OCI-LY7 (cell line): ENCODE measurements at regions not wholly inside any gene's neighbourhood (a gene's known extent, or its start where the extent isn't known, plus 50 kb on each side); places are given as distances from the start of the nearest gene placed in this dataset.

ENCODE experiments used
- BruUV-seq: library from RNA; stranded (reverse); fragments of 400-500 nt; replicated peaks from 2 replicates; lab custom pipeline; 2021; lab: Mats Ljungman, UMichigan
- CTCF ChIA-PET: fragments of 300-600 bp; sonication (Branson Sonifier 250); formaldehyde crosslinking; loops from one replicate; lab custom pipeline; 2022; ENCODE audit warnings: antibody characterized with exemption; ENCODE audit not compliant: unreplicated experiment; lab: Charles Lee
- POLR2A ChIA-PET: fragments of 300-600 bp; sonication (Branson Sonifier 250); formaldehyde crosslinking; loops from one replicate; lab custom pipeline; 2022; ENCODE audit warnings: antibody characterized with exemption; lab: Charles Lee
- DNase-seq: peaks from one replicate; pipeline ENCODE4 v3.0.0-alpha.2; 2015; ENCODE audit warnings: low spot score
- H2AFZ ChIP-seq: fragments of 200-600 bp; sonication (generic), shearing (Covaris generic); 2 replicates; pipeline ENCODE4 v1.6.1; 2014; ENCODE audit warnings: mild to moderate bottlenecking, antibody characterized with exemption, low read length, moderate library complexity
- H3K27ac ChIP-seq: fragments of 200-600 bp; sonication (generic); 2 replicates; pipeline ENCODE4 v1.5.1; 2014; ENCODE audit warnings: mixed run types, low read depth, mild to moderate bottlenecking, moderate library complexity, low read length, inconsistent platforms; ENCODE audit not compliant: poor library complexity, severe bottlenecking
- H3K36me3 ChIP-seq: fragments of 200-600 bp; sonication (generic); 2 replicates; pipeline ENCODE4 v1.6.1; 2014; ENCODE audit warnings: mild to moderate bottlenecking, antibody characterized with exemption, low read length, moderate library complexity, mixed read lengths; ENCODE audit not compliant: insufficient read depth
- H3K4me1 ChIP-seq: fragments of 200-600 bp; sonication (generic); 2 replicates; pipeline ENCODE4 v1.5.1; 2014; ENCODE audit warnings: mild to moderate bottlenecking, low read length; ENCODE audit not compliant: insufficient read depth, poor library complexity, severe bottlenecking
- H3K4me2 ChIP-seq: fragments of 200-600 bp; sonication (generic); 2 replicates; pipeline ENCODE4 v1.6.1; 2014; ENCODE audit warnings: mild to moderate bottlenecking, low read length
- H3K4me3 ChIP-seq: fragments of 200-600 bp; sonication (generic); 2 replicates; pipeline ENCODE4 v1.5.1; 2014; ENCODE audit warnings: mild to moderate bottlenecking, low read depth, low read length; ENCODE audit not compliant: poor library complexity, severe bottlenecking
- H3K79me2 ChIP-seq: fragments of 200-600 bp; sonication (generic); 2 replicates; pipeline ENCODE4 v1.6.1; 2016; ENCODE audit warnings: low read depth, mild to moderate bottlenecking, low read length, moderate library complexity, mixed read lengths; ENCODE audit not compliant: insufficient read depth
- H3K9me2 ChIP-seq: fragments of 200-600 bp; sonication (generic); 2 replicates; pipeline ENCODE4 v1.6.1; 2016; ENCODE audit warnings: mild to moderate bottlenecking, low read length, mixed read lengths; ENCODE audit not compliant: insufficient read depth
- H3K9me3 ChIP-seq: fragments of 200-600 bp; sonication (generic); 2 replicates; pipeline ENCODE4 v1.6.1; 2014; ENCODE audit warnings: mild to moderate bottlenecking, mixed run types, low read length, mixed read lengths
- H4K20me1 ChIP-seq: fragments of 200-600 bp; sonication (generic); 2 replicates; pipeline ENCODE4 v1.6.1; 2014; ENCODE audit warnings: mild to moderate bottlenecking, antibody characterized with exemption, low read length, moderate library complexity, mixed read lengths; ENCODE audit not compliant: insufficient read depth
- EZH2phosphoT487 ChIP-seq: fragments of 200-600 bp; sonication (generic); IDR thresholded peaks from 2 replicates; pipeline ENCODE4 v1.6.1; 2018; ENCODE audit warnings: low read depth, borderline replicate concordance, mild to moderate bottlenecking, mixed run types, antibody characterized with exemption, low read length, moderate library complexity, mixed read lengths
- intact Hi-C: fragments of 100-400 bp; cut with micrococcal nuclease; formaldehyde crosslinking; loops from one replicate; pipeline ENCODE4 v1.10.0; 2022; ENCODE audit not compliant: unreplicated experiment
- TF ChIP-seq, protein P1 (sequence below): fragments of 200-600 bp; sonication (generic); conservative IDR thresholded peaks from 2 replicates; pipeline ENCODE4 v1.5.1; 2014; ENCODE audit warnings: mild to moderate bottlenecking, antibody characterized with exemption, low read length, moderate library complexity, mixed read lengths

DNA sequence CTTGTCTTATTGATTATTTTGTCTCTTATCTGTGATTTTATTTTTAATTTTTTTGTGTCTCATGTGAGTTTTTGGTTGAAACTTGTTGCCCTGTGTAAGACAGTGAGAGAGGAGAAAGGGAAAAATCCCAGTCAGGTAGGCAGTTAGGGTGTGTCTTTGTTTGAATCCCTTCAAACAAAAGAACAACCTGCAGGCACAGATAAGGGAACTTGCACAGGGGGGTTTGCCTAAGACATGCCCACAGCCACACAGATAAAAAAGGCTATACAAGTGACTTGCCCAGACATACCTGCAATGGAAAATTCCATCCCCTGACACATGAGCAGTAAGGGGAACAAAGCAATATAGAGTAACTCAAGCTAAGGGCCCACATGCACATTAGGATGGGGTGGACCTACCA is 127.8 kb upstream of the PLET1 start:
- no peaks in the 10 kb centered on the region for H3K79me2 ChIP-seq
- no peak overlapping the region for H3K4me2 ChIP-seq
- no peak overlapping the region for H3K27ac ChIP-seq
- POLR2A ChIA-PET: no interaction called here
- H3K36me3 ChIP-seq: no peaks in the 10 kb centered on the region
- no peaks in the 10 kb centered on the region for H3K9me3 ChIP-seq
- CTCF ChIA-PET: no interaction called here
- no peak for DNase-seq
- H2AFZ ChIP-seq: no peak overlapping the region
- TF ChIP-seq, protein P1, sequence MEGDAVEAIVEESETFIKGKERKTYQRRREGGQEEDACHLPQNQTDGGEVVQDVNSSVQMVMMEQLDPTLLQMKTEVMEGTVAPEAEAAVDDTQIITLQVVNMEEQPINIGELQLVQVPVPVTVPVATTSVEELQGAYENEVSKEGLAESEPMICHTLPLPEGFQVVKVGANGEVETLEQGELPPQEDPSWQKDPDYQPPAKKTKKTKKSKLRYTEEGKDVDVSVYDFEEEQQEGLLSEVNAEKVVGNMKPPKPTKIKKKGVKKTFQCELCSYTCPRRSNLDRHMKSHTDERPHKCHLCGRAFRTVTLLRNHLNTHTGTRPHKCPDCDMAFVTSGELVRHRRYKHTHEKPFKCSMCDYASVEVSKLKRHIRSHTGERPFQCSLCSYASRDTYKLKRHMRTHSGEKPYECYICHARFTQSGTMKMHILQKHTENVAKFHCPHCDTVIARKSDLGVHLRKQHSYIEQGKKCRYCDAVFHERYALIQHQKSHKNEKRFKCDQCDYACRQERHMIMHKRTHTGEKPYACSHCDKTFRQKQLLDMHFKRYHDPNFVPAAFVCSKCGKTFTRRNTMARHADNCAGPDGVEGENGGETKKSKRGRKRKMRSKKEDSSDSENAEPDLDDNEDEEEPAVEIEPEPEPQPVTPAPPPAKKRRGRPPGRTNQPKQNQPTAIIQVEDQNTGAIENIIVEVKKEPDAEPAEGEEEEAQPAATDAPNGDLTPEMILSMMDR: no peak
- TF ChIP-seq EZH2phosphoT487: no peak
- BruUV-seq: no TSS peak
- H3K9me2 ChIP-seq: no peaks in the 10 kb centered on the region
- no peak overlapping the region for H3K4me3 ChIP-seq
- no peaks in the 10 kb centered on the region for H4K20me1 ChIP-seq
- no peaks in the 10 kb centered on the region for H3K4me1 ChIP-seq
- intact Hi-C loops: no loop called here

DNA sequence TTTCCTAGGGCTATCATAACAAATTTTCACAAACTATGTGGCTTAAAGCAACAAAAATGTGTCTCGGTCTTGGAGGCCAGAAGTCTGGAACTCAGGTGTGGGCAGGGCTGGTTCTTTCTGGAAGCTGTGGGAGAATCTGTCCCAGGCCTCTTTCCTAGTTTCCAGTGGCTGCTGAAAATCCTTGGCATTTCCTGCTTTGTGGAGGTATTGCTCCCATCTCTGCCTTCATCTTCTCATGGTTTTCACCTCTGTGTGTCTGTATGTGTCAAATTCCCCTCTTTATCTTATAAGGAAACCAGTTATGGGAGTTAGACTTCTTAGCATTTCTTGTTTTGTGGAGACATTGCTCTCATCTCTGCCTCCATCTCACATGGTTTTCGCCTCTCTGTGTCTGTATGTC is 130.4 kb upstream of the PLET1 start:
- Histone ChIP-seq H3K27ac (no peak overlapping the region), H3K4me1 (no peaks in the 10 kb centered on the region), H3K4me2 (no peak overlapping the region), H3K4me3 (no peak overlapping the region), H2AFZ (no peak overlapping the region), H4K20me1 (no peaks in the 10 kb centered on the region), H3K79me2 (no peaks in the 10 kb centered on the region), H3K9me2 (no peaks in the 10 kb centered on the region), H3K9me3 (no peaks in the 10 kb centered on the region), H3K36me3 (no peaks in the 10 kb centered on the region)
- no peak for DNase-seq
- no TSS peak for BruUV-seq
- intact Hi-C loops: no loop called here
- CTCF ChIA-PET: no interaction called here
- POLR2A ChIA-PET: no interaction called here
- TF ChIP-seq, protein P1: no peak
- TF ChIP-seq EZH2phosphoT487: no peak

DNA sequence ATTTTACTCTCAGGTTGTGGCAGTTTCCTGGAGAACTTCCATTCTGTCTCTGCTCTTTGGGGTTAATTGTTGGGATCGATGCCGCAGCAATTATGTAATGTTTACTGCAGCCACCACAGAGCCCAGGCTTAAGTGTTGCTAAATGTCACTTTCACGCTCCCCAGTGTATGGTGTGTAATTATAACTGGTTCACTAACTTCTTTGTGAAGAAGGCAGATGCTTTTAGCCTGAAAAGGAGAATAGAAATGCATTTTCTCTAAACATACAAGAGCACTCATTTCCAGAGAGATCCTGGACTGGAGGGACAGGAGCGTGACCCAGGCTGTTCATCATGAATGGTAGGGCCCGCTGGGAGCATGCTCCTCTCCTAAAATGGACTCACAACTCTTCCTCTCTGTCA is 132.2 kb upstream of the PLET1 start:
- TF ChIP-seq EZH2phosphoT487: no peak
- TF ChIP-seq, protein P1: no peak
- Histone ChIP-seq H3K79me2 (no peaks in the 10 kb centered on the region), H3K4me1 (no peaks in the 10 kb centered on the region), H2AFZ (no peak overlapping the region), H3K4me2 (no peak overlapping the region), H3K9me2 (no peaks in the 10 kb centered on the region), H3K9me3 (no peaks in the 10 kb centered on the region), H3K4me3 (no peak overlapping the region), H4K20me1 (no peaks in the 10 kb centered on the region), H3K36me3 (no peaks in the 10 kb centered on the region), H3K27ac (no peak overlapping the region)
- intact Hi-C loops: no loop called here
- BruUV-seq: no TSS peak
- DNase-seq: no peak
- ChIA-PET CTCF (no interaction called here), POLR2A (interaction anchor here (0.7 kb wide), 1 partner anchor 1167 kb away, joined by 4 read pairs; no protein-coding TSS in a partner anchor)
